ENCODE measurements at regions not wholly inside any gene's neighbourhood (a gene's known extent, or its start where the extent isn't known, plus 50 kb on each side); places are given as distances from the start of the nearest gene placed in this dataset.

DNA sequence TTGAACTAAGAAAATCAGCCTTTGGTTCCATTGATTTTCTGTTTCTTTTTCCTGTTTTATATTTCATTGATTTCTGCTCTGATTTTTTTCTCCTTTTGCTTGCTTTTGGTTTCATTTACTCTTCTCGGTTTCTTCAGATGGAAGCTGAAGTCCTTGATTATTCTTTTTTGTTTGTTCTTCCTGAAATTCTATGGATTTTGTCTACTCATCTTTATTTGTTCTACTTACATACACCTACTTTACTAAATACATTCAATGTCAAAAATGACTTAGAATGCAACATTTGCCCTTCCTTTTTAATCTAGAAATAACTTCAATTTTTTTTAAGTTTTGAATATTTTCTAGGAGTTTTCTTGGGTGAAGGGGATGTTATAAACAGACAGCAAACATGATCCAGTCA is 612.5 kb downstream of the METTL4 start:
- Mint-ChIP-seq H3K4me1 (no peaks in the 10 kb centered on the region), H3K27me3 (no peaks in the 10 kb centered on the region), H3K27ac (no peak overlapping the region), H3K4me3 (no peak overlapping the region), H3K36me3 (no peaks in the 10 kb centered on the region), H3K9me3 (peaks cover 0 to 2% (median 0%) of the 10 kb centered on the region in 3 donors)

DNA sequence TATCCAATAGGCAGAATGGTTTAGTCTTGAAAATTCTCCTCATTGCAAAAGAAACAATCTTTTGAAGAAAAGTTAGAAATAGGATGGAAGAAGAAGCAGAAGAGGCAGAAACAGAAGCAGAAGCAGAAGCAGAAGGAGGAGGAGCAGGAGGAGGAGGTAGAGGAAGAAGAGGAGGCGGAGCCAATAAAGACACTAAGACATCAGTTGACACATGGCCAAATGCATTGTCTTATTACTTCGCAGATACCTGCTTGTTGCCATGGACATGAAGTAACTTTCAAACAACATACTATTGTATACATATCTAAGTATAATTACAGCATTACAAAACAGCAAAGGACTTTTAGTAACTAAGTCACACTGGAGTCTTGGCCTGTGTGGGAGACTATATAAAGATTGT is 606.3 kb downstream of the METTL4 start:
- Mint-ChIP-seq H3K9me3 (peaks cover 0 to 2% (median 0%) of the 10 kb centered on the region in 3 donors), H3K27ac (no peak overlapping the region), H3K36me3 (no peaks in the 10 kb centered on the region), H3K4me1 (no peaks in the 10 kb centered on the region), H3K4me3 (no peak overlapping the region), H3K27me3 (no peaks in the 10 kb centered on the region)

DNA sequence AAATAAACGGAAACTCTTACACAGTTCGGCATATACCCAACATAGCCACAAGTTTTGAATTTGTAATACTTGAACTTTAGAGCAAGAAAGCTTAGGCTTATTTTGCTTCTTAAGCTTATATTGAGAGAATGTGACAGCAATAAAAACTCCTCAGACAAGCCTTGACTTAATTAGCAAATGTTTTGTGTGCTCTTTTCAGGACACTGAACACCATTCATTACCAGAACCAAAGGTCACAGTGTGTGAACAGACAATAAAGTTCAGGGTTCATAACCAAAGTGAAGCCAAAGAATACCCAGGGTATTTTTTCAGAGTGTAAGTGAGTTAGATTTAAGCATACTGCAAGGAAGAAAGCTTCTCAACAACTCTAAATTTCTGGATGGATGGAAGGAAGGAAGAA is 605.8 kb downstream of the METTL4 start:
- Mint-ChIP-seq H3K4me1 (no peaks in the 10 kb centered on the region), H3K27ac (no peak overlapping the region), H3K4me3 (no peak overlapping the region), H3K9me3 (peaks cover 0 to 2% (median 0%) of the 10 kb centered on the region in 3 donors), H3K36me3 (no peaks in the 10 kb centered on the region), H3K27me3 (no peaks in the 10 kb centered on the region)

DNA sequence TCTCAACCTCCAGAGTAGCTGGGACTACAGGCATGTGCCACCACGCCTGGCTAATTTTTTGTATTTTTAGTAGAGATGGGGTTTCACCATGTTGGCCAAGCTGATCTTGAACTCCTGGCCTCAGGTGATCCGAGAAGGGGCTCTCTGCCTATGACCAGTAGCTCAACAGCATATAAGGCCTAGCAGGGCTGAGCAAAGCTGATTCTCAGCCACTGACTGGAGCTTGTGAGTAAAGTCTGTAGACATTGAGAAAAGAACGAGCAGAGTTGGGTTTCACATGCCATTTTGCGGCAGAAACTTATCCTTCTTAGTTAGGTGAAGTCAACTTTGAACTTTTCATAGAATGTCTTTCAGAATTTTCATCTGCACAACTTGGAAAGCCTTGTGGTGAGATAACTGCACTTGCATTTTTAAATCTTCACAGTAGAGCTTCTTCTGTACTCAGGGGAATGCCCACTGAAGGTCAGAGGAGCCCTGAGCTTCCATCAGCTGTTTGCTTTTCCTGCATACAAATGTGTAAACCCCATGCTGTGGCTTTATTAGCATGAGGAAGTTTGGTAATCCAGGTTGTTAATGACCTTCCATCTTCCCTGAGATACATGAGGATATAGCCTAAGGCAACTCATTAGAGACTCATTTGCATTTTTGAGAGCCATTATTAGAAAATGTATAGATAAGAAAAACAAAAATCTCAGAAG is 602.4 kb downstream of the METTL4 start:
- Mint-ChIP-seq H3K4me1 (no peaks in the 10 kb centered on the region), H3K27me3 (no peaks in the 10 kb centered on the region), H3K9me3 (peaks cover 0 to 2% (median 0%) of the 10 kb centered on the region in 3 donors), H3K4me3 (no peak overlapping the region), H3K27ac (no peak overlapping the region), H3K36me3 (no peaks in the 10 kb centered on the region)

DNA sequence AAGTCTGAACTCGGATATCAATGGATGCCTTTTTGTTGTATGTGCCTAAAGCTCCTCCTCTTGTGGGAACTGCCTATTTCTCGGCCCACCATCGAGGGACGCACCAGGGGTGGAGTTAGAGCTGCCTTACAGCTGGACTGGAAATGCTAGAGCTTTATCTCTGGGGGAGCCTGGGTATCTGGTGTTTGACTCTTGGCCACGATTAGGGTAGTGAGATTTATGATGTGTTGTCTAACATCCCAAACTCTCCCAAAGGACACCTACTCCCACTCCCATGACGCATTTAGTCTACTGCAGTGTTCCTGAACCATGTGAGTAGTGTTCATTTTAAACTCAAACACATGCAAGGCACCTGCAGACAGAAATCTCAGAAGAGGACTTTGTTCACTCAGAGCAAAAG is 594.8 kb downstream of the METTL4 start:
- Mint-ChIP-seq H3K9me3 (peaks cover 2 to 10% (median 4%) of the 10 kb centered on the region in 3 donors), H3K4me3 (no peak overlapping the region), H3K4me1 (no peaks in the 10 kb centered on the region), H3K36me3 (no peaks in the 10 kb centered on the region), H3K27me3 (no peaks in the 10 kb centered on the region), H3K27ac (no peak overlapping the region)

DNA sequence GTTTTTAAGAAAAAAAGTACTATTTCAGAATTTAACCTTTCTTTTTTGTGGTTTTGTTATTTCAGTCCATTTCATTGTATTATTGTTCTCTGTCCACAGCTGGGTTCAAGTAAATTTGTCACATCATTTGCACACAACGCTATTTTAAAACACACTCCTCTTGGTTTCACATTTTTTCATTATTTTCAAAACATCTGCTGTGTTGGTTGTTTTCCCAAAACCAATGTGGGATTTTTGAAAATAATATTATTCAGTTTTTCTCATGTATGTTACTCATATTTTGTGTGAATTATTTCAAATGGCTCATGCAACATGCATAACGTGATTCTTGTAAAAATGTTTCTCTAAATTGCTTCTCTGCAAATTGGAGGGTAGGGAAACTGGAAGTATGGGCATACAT is 589.2 kb downstream of the METTL4 start:
- peaks cover 0 to 10% (median 4%) of the 10 kb centered on the region in 3 donors for H3K9me3 Mint-ChIP-seq
- no peaks in the 10 kb centered on the region for H3K27me3 Mint-ChIP-seq
- no peak overlapping the region for H3K27ac Mint-ChIP-seq
- no peak overlapping the region for H3K4me3 Mint-ChIP-seq
- peaks cover 1% of the 10 kb centered on the region for H3K36me3 Mint-ChIP-seq
- no peaks in the 10 kb centered on the region for H3K4me1 Mint-ChIP-seq

DNA sequence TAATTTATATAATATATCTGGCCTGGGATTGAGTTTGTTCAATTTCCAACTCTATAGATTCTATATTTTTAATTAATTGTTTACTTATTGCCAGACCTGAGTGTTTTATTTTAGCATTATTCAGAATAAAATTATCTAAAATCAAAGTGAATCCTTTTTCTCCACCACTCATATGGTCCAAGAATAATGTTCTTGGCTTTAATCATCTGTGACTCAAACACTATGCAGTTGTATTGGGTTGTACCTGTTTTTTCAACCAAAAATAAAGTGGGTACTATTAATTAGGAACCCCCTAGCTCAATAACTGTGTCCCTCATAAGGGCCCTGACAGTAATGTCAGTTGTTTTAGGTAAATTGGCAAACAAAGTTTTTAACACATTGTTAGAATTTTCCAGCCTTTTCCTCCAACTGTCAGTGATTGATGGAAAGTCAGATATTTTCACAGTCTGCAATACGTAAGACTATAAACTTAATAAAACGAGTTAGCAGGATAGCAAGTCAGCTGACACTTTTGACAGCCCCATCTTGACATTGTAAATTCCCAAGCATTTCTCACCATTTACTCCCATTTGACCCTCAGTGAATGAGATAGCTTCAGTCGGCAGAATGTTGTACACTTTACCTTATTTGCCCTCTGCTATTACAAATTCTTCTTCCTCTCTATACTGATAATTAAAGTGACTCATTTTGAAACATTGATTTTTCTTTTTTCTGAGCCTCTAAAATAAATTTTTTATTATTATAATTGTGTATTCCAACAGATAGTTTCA is 587.4 kb downstream of the METTL4 start:
- H3K4me3 Mint-ChIP-seq, result no peak overlapping the region
- peaks cover 0 to 4% (median 0%) of the 10 kb centered on the region in 3 donors for H3K9me3 Mint-ChIP-seq
- no peaks in the 10 kb centered on the region for H3K27me3 Mint-ChIP-seq
- no peaks in the 10 kb centered on the region for H3K4me1 Mint-ChIP-seq
- no peak overlapping the region for H3K27ac Mint-ChIP-seq
- H3K36me3 Mint-ChIP-seq, result peaks cover 1% of the 10 kb centered on the region

DNA sequence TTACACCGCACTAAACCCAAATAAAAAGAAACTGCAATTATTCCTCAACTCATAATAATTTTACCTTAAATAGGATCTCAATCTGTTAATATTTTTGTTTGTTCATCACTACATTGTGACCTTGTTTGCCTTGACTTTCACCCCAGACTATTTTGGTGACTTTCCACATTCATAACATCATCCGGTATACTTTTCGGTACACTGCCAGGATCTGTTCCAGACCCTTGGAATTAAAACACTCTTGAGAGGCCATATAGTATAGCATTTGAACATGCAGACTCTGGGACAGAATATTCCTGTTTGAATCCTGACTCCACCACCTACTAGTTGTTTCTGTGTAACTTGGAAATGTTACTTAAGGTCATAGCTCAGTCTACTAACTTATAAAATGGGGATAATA is 577.4 kb downstream of the METTL4 start:
- no peaks in the 10 kb centered on the region for H3K4me1 Mint-ChIP-seq
- no peaks in the 10 kb centered on the region for H3K27me3 Mint-ChIP-seq
- H3K9me3 Mint-ChIP-seq, result peaks cover 0 to 1% (median 0%) of the 10 kb centered on the region in 3 donors
- H3K4me3 Mint-ChIP-seq, result no peak overlapping the region
- H3K27ac Mint-ChIP-seq, result no peak overlapping the region
- no peaks in the 10 kb centered on the region for H3K36me3 Mint-ChIP-seq

DNA sequence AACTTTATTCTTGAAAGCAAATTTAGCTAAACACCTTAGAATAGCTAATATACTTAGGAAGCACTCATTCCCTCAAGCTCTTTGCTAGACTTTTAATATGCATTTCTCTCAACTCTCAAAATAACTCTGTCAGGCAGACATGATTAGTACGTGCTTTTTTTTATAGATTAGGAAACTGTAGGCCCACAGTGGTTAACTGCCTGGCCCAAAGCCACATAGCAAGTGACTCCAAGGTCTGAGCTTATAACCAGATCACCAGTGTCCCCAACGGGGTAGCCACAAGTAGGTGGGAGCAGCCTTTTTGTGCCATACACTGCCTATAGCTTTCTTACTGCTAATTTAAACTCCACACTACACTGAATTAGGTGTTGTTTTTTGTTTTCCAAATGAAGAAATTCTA is 576.8 kb downstream of the METTL4 start:
- Mint-ChIP-seq H3K27me3 (no peaks in the 10 kb centered on the region), H3K4me3 (no peak overlapping the region), H3K36me3 (no peaks in the 10 kb centered on the region), H3K9me3 (peaks cover 0 to 1% (median 0%) of the 10 kb centered on the region in 3 donors), H3K27ac (no peak overlapping the region), H3K4me1 (no peaks in the 10 kb centered on the region)

DNA sequence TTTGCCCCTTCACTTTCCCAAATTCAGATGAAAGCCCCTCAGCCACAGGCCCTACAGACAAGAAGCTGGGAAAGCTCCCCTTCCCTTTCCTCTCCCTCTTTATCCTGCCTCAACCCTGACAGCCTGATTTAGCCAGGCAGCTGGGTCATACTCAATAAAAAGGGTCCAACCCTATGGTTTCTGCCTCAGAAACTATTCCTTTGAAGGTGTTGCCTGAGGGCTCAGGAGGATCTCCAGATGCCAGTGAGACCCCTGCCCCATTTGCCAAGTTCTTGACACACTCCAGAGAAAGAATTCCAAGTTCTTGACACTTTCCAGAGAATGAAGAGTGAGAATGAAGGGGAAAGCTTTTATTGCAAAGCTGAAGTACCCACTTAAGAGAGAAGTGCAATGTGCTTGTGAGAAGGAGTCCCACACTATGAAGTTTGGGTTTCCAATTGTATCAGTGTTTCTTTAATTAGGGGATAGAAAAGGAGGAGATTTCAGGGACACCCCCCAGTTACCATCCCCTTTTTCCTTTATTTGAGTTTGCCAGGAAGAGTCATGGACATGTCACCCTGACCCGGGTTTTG is 576.2 kb downstream of the METTL4 start:
- H3K36me3 Mint-ChIP-seq, result no peaks in the 10 kb centered on the region
- peaks cover 0 to 1% (median 0%) of the 10 kb centered on the region in 3 donors for H3K9me3 Mint-ChIP-seq
- no peak overlapping the region for H3K27ac Mint-ChIP-seq
- no peaks in the 10 kb centered on the region for H3K27me3 Mint-ChIP-seq
- no peak overlapping the region for H3K4me3 Mint-ChIP-seq
- H3K4me1 Mint-ChIP-seq, result no peaks in the 10 kb centered on the region

DNA sequence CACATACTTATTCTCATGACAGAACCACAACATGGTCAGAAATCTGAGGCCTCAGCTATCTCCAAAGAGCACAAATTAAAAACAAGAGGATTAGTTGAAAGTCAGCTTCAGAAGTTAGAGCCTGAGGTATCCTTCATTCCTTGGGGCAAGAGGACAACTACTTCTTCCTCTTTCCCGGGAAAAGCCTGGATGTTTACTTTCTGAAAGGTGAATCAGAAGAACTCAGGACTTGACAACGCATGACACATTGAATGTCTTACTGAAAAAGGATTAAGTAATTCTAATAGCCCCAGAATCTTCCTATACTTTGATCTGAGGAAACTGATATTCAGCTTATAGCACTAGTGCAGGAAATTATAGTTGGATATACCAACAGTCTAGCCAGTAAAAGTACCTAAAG is 573.2 kb downstream of the METTL4 start:
- no peak overlapping the region for H3K4me3 Mint-ChIP-seq
- no peaks in the 10 kb centered on the region for H3K4me1 Mint-ChIP-seq
- H3K9me3 Mint-ChIP-seq, result no peaks in the 10 kb centered on the region
- no peaks in the 10 kb centered on the region for H3K36me3 Mint-ChIP-seq
- no peaks in the 10 kb centered on the region for H3K27me3 Mint-ChIP-seq
- peak overlapping the region in 1 of 3 donors; percentile 45 for H3K27ac Mint-ChIP-seq

DNA sequence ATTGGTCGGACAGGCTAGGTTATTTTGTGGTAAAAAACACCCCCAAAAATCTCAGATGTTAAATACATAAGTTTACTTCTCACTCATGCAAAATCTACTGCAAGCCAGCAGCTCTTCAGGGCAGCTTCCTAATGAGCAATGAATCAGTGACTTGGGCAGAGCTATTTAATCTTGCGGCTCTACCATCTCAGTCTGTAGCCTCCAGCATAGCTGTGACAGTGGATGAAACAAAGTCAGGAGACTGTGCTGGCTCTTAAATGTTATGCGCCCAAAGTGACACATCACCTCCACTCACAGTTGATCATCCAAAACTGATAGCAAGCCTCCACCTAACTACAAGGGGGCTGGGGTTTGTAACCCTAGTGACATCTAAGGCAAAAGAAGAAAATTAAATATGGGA is 571.9 kb downstream of the METTL4 start:
- Mint-ChIP-seq H3K36me3 (no peaks in the 10 kb centered on the region), H3K9me3 (no peaks in the 10 kb centered on the region), H3K27me3 (no peaks in the 10 kb centered on the region), H3K27ac (no peak overlapping the region), H3K4me1 (no peaks in the 10 kb centered on the region), H3K4me3 (no peak overlapping the region)

DNA sequence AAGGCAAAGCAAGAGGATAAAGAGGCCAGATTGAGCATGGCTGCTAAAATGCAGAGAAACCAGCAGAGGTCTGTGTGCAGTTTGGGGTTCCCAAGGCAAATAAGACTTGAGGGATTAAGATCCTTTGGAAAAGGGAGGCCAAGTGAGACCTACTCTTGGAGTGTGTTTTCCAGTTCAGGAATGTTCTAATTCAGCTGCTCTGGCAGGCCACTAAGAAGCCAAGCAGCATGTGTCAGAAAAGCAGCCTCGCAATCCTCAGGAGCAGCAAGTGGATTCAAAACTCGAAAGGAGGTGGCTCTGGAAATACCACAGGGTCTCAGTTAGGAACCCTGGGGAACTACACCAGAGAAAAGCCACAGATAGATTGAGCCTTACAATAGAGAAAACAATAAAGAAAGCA is 569.2 kb downstream of the METTL4 start:
- Mint-ChIP-seq H3K36me3 (no peaks in the 10 kb centered on the region), H3K4me1 (no peaks in the 10 kb centered on the region), H3K27ac (no peak overlapping the region), H3K27me3 (no peaks in the 10 kb centered on the region), H3K4me3 (no peak overlapping the region), H3K9me3 (no peaks in the 10 kb centered on the region)

DNA sequence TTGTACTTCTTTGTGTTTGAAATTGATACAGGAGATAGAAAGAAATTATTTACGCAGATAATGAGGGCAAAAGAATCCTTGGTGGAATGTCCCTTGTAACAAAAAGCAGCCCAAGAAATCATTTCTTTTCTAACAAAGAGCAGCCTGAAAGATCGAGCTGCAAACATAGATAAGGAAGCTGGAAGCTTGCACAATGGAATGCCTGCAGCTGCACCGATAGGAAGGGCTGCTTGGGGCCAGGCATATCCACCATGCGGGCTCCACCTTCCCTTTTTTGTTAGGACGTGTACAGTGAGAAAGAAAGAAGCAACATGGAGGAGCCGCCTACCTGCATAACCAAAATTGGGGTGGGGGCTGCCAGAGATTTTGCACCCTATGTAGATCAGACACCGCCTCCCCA is 568.7 kb downstream of the METTL4 start:
- Mint-ChIP-seq H3K36me3 (no peaks in the 10 kb centered on the region), H3K4me1 (peaks cover 0 to 2% (median 0%) of the 10 kb centered on the region in 3 donors), H3K4me3 (no peak overlapping the region), H3K27ac (no peak overlapping the region), H3K27me3 (no peaks in the 10 kb centered on the region), H3K9me3 (no peaks in the 10 kb centered on the region)

DNA sequence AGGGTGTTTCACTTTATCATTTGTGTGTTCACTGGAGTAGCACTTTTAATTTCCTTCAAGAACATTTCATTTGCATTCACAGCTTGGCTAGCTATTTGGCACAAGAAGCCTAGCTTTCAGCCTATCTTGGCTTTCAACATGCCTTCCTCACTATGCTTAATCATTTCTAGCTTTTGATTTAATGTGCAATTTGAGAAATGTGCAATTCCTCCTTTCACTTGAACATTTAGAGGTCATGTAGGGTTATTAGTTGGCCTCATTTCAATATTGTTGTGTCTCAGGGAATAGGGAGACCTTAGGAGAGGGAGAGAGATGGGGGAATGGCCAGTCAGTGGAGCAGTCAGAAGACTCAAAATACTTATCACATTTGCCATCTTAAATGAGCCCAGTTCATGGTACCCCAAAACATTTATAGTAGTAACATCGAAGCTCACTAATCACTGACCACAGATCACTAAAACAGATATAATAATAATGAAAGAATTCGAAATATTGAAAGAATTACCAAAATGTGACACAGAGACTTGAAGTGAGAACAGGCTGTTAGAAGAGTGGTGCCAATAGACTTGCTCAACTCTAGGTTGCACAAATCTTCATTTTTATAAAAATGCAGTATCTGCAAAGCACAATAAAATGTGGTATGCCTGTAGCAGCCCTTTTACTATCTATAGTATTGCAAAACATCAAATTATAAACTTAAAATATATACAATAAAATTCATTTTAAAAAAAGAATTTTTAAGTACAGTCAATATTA is 561.2 kb downstream of the METTL4 start:
- Mint-ChIP-seq H3K4me1 (peaks cover 0 to 3% (median 0%) of the 10 kb centered on the region in 3 donors), H3K9me3 (peaks cover 0 to 5% (median 0%) of the 10 kb centered on the region in 3 donors), H3K4me3 (no peak overlapping the region)

More for the DNA sequence above, 561.2 kb downstream of the METTL4 start:
- Mint-ChIP-seq H3K27me3 (no peaks in the 10 kb centered on the region), H3K36me3 (no peaks in the 10 kb centered on the region), H3K27ac (no peak overlapping the region)
